ENCODE measurements at regions not wholly inside any gene's neighbourhood (a gene's known extent, or its start where the extent isn't known, plus 50 kb on each side); places are given as distances from the start of the nearest gene placed in this dataset.
"Not testable (repeated sequence)": the region's sequence is repeated elsewhere in the genome, so short reads cannot be mapped to it uniquely, and the experiment has no call there.

- DNase-seq (ENCODE audit: low read depth in 2 of 2, low spot score in 1 of 2) = not testable (repeated sequence)
These were observed 92.6 kb upstream of the THOC3 start for GRCh38 chr5:176060472-176061268.

GRCh38 chr5:176061269-176061622, 93.1 kb upstream of the THOC3 start:
- not testable (repeated sequence) for DNase-seq (ENCODE audit: low read depth in 2 of 2, low spot score in 1 of 2)

DNA sequence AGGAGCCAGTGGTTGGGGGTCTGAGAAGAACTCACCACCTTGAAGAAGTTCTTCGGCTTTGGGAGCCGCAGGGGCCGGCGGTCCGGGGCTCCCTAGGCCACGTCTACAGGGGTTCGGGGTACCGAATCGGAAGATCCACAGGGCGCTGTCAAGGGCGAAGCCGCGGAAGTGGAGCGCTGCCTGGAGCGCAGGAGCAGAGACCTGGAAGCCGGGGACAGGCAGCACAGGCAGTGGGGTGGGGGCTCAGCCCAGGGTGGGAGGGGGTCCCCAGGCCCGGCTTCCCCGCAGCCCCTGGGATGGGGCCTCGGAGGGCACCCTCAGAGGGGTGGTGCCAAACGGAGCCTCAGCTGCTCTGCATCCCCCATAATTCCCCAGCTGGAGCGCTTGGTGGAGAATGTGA, 93.5 kb upstream of the THOC3 start:
- DNase-seq (ENCODE audit: low read depth in 2 of 2, low spot score in 1 of 2) = not testable (repeated sequence)

- not testable (repeated sequence) for DNase-seq (ENCODE audit: low read depth in 2 of 2, low spot score in 1 of 2)
These were observed 98.3 kb upstream of the THOC3 start for GRCh38 chr5:176066262-176066945.

DNA sequence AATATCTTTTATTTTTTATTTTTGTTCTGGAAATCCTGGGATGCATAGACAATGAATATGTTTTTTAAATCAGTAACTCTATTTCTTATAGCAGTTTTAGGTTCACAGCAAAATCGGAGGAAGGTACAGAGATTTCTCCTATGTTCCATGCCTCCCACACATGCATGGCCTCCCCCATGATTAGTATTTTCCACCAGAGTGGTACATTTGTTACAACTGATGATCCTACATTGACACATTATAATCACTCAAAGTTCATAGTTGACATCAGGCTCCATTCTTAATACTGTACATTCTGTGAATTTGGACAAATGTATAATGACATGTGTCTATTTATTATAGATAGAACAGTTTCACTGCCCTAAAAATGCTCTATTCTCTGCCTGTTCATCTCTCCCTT, 99.0 kb upstream of the THOC3 start:
- not testable (repeated sequence) for DNase-seq (ENCODE audit: low read depth in 2 of 2, low spot score in 1 of 2)

DNA sequence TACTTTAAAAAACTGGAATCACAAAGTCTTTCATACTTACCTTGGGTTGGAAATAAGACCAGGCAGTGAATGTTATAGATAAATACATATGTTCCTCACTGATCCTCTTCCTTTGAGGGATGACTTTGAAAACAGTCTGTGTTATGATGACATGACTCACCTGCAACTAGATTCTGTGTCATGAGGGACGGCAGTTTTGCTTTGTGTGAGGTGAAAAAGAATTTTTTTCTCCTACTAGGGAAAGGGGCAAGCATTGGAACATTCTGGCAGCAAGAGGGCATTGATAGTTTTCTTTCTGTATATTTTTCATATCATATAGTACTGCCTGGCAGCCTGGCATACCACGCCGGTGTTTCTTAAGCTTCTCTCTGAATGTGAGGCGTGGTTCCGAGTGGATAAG, 99.8 kb upstream of the THOC3 start:
- DNase-seq (ENCODE audit: low read depth in 2 of 2, low spot score in 1 of 2) = not testable (repeated sequence)

DNA sequence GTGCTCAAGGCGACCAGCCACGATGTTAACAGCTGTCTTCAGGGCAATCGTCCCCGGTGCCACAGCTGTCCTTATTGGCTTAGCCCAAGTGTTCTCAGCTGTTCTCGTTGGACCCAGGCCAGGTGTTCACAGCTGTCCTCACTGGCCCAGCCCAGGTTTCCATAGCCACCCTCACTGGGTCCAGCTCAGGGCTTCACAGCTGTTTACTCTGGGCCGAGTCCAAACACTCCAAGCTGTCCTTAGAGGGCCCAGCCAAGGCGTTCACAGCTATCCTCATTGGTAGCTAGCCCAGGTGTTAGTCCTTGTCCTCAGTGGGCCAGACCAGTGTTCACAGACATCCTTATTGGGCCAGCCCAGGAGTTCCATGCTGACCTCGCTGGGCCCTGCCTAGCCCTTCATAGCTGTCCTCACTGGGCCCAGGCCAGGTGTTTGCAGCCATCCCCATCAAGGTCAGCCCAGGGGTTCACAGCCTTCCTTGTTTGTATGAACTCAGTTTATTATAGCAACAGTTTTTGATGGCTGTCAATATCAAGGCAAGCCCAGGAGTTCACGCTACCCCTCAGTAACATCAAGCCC, 106.0 kb upstream of the THOC3 start:
- DNase-seq (ENCODE audit: low read depth in 2 of 2, low spot score in 1 of 2) = not testable (repeated sequence)

DNA sequence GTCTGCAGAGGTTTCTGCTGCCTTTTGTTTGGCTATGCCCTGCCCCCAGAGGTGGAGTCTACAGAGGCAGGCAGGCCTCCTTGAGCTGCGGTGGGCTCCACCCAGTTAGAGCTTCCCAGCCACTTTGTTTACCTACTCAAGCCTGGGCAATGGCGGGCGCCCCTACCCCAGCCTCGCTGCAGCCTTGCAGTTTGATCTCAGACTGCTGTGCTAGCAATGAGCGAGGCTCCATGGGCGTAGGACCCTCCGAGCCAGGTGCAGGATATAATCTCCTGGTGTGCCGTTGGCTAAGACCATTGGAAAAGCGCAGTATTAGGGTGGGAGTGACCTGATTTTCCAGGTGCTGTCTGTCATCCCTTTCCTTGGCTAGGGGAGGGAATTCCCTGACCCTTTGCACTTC, 115.6 kb upstream of the THOC3 start:
- DNase-seq (ENCODE audit: low read depth in 2 of 2, low spot score in 1 of 2) = not testable (repeated sequence)

DNA sequence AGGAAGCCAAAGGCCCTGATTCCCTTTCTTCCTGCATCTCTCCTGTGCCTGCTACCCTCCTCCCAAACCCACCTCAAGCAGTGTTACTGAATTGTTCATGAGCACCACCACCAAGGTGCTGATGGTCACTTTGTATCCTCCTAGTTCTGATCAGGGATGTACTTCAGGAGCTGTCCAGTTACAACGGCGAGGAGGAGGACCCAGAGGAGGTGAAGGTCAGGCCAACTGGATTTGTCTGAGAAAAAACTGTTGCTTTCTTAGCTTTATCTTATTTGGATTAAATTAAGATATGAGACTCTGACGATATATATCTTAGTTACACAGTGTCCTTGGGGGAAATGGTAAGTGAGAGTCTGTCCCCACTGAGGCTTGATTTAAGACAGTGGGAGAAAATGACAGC, 135.0 kb upstream of the THOC3 start:
- DNase-seq (ENCODE audit: low read depth in 2 of 2, low spot score in 1 of 2) = not testable (repeated sequence)

DNA sequence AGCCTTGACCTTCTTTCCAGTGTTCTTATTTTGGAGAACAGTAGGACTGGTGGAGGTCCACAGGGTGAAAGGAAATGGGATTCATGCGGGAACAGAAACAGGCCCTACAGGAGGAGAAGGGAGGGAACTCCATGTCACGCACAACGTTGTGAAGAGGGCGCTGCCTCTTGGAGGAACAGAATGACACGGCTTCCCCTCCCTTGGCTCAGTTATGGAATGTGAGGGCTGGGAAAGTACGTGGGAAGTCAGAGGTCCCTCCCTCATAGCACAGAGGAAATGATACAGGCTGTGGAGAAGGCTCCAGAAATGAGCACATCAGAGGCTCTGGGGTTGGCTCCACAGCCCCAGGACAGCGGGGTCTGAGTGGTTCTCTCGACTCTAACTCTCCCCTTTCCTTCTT, 125.3 kb upstream of the SIMC1 start:
- not testable (repeated sequence) for DNase-seq (ENCODE audit: low read depth in 2 of 2, low spot score in 1 of 2)

DNA sequence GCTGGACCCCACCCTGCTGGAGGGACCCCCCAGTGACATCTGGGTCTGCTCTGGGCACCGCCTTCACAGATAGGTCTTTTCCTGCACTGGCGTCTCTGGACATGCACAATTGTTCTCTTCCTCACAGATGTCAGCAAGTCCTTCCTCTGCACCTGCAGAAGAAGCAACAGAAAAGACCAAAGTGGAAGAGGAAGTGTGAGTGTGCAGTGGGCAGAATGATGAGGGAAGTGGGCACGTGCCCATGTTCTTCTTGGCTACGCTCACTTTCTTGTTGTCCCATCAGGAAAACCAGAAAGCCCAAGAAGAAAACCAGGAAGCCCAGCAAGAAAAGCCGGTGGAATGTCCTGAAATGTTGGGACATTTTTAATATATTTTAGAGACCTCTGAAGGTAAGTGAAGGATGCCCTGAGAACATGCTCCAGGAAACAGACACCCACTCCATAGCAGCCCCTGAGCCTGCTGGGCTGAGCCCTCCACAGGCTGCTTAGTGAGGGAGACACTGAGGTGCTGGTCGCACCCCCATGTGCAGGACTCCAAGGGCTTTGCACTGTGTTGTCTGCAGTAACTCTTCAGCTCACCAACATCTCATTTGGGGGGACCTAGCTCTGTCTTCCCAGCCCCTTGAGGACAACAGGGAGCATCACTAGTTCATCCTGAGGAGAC, 124.4 kb upstream of the SIMC1 start:
- DNase-seq (ENCODE audit: low read depth in 2 of 2, low spot score in 1 of 2) = not testable (repeated sequence)

- not testable (repeated sequence) for DNase-seq (ENCODE audit: low read depth in 2 of 2, low spot score in 1 of 2)
These were observed 123.4 kb upstream of the SIMC1 start for GRCh38 chr5:176114825-176115224.

DNA sequence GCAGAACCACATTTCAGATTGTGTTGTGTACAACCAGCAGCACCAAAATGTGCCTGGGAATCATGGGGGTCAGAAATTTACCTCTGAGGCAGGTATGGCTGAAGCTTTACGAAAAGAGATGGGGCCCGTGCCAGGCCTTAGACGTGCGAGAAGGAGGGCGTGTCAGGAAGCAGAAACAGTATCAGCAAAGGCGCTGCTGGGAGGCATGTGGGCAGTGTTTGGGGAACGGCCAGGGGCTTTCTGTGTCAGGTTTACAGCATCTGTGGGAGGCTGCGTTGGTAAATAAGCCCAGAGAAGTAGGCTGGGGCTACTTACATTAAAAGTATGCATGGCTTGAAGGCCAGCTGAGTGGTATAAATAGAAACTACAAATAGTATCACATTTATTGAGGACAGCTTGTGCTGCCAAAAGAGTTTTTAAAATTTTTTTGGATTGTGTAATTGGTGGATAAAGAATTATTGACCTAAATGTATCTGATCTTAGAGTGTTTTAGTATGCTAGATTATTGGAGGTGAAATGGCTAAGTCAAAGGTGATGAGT, 120.5 kb upstream of the SIMC1 start:
- DNase-seq (ENCODE audit: low read depth in 2 of 2, low spot score in 1 of 2) = not testable (repeated sequence)

DNA sequence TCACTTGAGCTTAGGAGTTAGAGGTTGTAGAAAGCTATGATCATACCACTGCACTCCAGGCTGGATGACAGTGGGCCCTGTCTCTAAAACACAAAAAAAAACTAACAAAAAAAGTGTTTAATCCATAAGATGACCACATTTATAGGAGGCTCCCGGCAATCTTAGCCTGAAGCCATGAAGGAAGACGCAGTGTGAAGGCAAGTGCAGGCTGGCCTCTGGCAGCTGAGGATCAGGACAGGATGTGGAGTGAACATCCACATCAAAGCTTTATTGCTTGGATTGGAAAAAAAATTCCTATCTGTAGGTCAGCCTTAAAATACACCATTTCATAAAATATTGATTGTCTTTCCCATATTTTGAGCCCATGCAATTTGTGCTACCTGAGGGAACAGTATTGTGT, 115.9 kb upstream of the SIMC1 start:
- not testable (repeated sequence) for DNase-seq (ENCODE audit: low read depth in 2 of 2, low spot score in 1 of 2)

- not testable (repeated sequence) for DNase-seq (ENCODE audit: low read depth in 2 of 2, low spot score in 1 of 2)
These were observed 114.1 kb upstream of the SIMC1 start for GRCh38 chr5:176124120-176124519.

- no peak for DNase-seq (ENCODE audit: low read depth in 2 of 2, low spot score in 1 of 2)
These were observed 106.5 kb upstream of the SIMC1 start for GRCh38 chr5:176131771-176132170.

DNA sequence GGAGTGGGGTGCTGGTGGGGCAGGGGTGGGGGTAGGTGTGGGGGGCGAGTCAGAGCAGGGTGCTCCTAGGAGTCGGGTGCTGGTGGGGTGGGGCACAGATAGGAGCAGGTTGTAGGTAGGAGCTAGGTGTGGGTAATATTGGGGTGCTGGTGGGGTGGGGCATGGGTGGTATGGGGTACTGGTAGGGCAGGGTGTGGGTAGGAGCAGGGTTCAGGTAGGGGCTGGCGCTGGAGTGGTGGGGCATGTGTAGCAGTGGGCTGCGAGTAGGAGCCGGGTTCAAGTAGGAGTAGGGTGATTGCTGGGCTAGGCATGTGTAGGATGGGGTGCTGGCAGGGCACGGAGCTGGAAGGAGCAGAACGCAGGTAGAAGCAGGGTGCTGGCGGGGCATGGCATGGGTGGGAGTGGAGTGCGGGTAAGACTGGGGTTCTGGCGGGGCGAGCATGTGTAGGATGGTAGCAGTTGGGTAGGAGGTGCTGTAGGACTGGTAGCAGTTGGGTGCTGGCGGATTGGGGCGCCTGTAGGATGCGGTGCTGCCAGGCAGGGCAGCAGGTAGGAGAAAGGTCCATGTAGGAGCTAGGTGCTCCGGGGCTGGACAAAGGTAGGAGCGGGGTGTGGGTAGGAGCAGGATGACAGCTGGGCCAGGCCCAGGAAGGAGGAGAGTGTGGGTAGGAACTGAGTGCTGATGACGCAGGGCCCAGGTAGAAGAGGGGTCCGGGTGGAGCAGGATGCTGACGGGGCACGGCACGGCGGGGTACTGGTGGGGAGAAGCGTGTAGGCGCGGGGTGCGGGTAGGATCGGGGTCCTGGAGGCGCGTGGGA, 105.5 kb upstream of the SIMC1 start:
- no peak for DNase-seq (ENCODE audit: low read depth in 2 of 2, low spot score in 1 of 2)

- DNase-seq (ENCODE audit: low read depth in 2 of 2, low spot score in 1 of 2) = no peak
These were observed 104.8 kb upstream of the SIMC1 start for GRCh38 chr5:176133289-176133870.

DNA sequence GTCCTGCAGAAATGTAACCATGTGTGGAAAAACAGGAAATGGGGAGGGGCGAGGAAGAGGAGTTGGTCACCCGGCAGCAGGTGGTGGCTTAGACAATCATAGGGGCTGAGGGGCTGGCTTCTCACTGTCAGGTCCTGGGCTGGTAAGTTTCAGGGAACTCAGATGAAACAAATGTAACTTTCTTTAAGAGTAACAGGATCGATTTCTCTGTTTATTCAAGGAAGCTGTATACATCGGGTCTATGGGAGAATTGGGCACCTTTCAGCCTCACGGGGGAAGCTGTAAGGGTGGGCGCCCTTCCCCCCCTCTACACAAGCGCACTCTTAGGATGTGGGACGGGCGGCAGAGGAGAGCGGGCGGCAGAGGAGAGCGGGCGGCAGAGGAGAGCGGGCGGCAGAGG, 104.3 kb upstream of the SIMC1 start:
- DNase-seq (ENCODE audit: low read depth in 2 of 2, low spot score in 1 of 2) = no peak

GRCh38 chr5:176134529-176135223, 103.5 kb upstream of the SIMC1 start:
- DNase-seq (ENCODE audit: low read depth in 2 of 2, low spot score in 1 of 2) = no peak
